Right cardiac atrium (tissue), 5 donors: ENCODE measurements at regions not wholly inside any gene's neighbourhood (a gene's known extent, or its start where the extent isn't known, plus 50 kb on each side); places are given as distances from the start of the nearest gene placed in this dataset.

ENCODE experiments used
- ATAC-seq, 2 donors: fragments of 200-7000 bp; cut with Tn5 transposase; one replicate each; pipeline versions ENCODE4 v1.8.0 to v1.9.1; 2020; ENCODE audit warnings: moderate library complexity in 2 of 2, mild to moderate bottlenecking in 1 of 2
- DNase-seq, 3 donors: peaks; one replicate each; pipeline ENCODE4 v3.0.0-alpha.2; 2020
- H3K27ac ChIP-seq: one replicate; pipeline ENCODE4 v1.5.1; 2013; ENCODE audit warnings: mild to moderate bottlenecking, low read length, control low read depth, moderate library complexity
- H3K27me3 ChIP-seq: one replicate; pipeline ENCODE4 v1.6.1; 2013; ENCODE audit not compliant: control insufficient read depth, insufficient read depth
- H3K4me1 ChIP-seq: one replicate; pipeline ENCODE4 v1.6.1; 2013; ENCODE audit warnings: low read length; ENCODE audit not compliant: control insufficient read depth, insufficient read depth
- H3K4me3 ChIP-seq: one replicate; pipeline ENCODE4 v1.5.1; 2013; ENCODE audit warnings: low read length, control low read depth
- H3K9me3 ChIP-seq: one replicate; pipeline ENCODE4 v1.6.1; 2013; ENCODE audit warnings: low read length; ENCODE audit not compliant: control insufficient read depth
- WGBS: extraction: QIAGEN DNeasy Blood & Tissue Kit; methylation state at CpG from one replicate; pipeline ENCODE4 v1.1.7; 2013; 5-methylcytosine and 5-hydroxymethylcytosine counted together
- intact Hi-C, 4 donors: fragments of 100-400 bp; cut with DNase I; formaldehyde crosslinking; loops; one replicate each; pipeline versions ENCODE4 v1.11.0 to v1.14.0; 2022 to 2023
- donor health status: healthy with polysubstance abuse.
- donor health status: DM: no; HTN: yes; CAD: no.
- donor health status: DM: no; HTN: no; CAD: no.
- donor health status: DM: no; HTN: yes; CAD: no; lungs with severe emphysema.
- donor health status: DM: yes; HTN: yes; CAD: no.

- no peaks in the 10 kb centered on the region for H3K27me3 ChIP-seq
Observed at GRCh38 chr17:79388556-79389295, 222.1 kb downstream of the RBFOX3 start.

GRCh38 chr17:79387783-79388182, 223.1 kb downstream of the RBFOX3 start:
- no peak for ATAC-seq
- Histone ChIP-seq H3K4me1 (no peaks in the 10 kb centered on the region), H3K9me3 (no peaks in the 10 kb centered on the region), H3K4me3 (no peak overlapping the region), H3K27me3 (no peaks in the 10 kb centered on the region), H3K27ac (no peak overlapping the region)
- intact Hi-C loops = no loop called here
- DNase-seq = no peak
- 69% methylated on average over 6 of the region's 6 CpGs for WGBS

More at GRCh38 chr17:79388556-79389295, 222.1 kb downstream of the RBFOX3 start:
- H3K4me3 ChIP-seq = no peak overlapping the region
- 45% methylated on average over 28 of the region's 28 CpGs for WGBS
- H3K4me1 ChIP-seq = no peaks in the 10 kb centered on the region
- intact Hi-C loops = no loop called here
- ATAC-seq = peak; percentile 36 to 62
- DNase-seq = peak; percentile 46 to 74 (median 72)
- no peaks in the 10 kb centered on the region for H3K9me3 ChIP-seq
- no peak overlapping the region for H3K27ac ChIP-seq

- Histone ChIP-seq H3K27me3 (no peaks in the 10 kb centered on the region), H3K27ac (no peak overlapping the region), H3K4me3 (no peak overlapping the region), H3K9me3 (no peaks in the 10 kb centered on the region), H3K4me1 (no peaks in the 10 kb centered on the region)
- WGBS = 91% methylated on average over 5 of the region's 5 CpGs
- ATAC-seq = no peak
- intact Hi-C loops = no loop called here
- DNase-seq = no peak
Observed at GRCh38 chr17:79385962-79386563, 224.8 kb downstream of the RBFOX3 start.

- no peak overlapping the region for H3K4me3 ChIP-seq
- no peak overlapping the region for H3K27ac ChIP-seq
- no peaks in the 10 kb centered on the region for H3K9me3 ChIP-seq
- WGBS = 79% methylated on average over 9 of the region's 9 CpGs
- H3K27me3 ChIP-seq = no peaks in the 10 kb centered on the region
- intact Hi-C loops = no loop called here
- DNase-seq = no peak
- no peaks in the 10 kb centered on the region for H3K4me1 ChIP-seq
- ATAC-seq = no peak
Observed at GRCh38 chr17:79382313-79382712, 228.5 kb downstream of the RBFOX3 start.

- Histone ChIP-seq H3K4me1 (no peaks in the 10 kb centered on the region), H3K9me3 (no peaks in the 10 kb centered on the region), H3K27ac (no peak overlapping the region), H3K4me3 (no peak overlapping the region), H3K27me3 (no peaks in the 10 kb centered on the region)
- DNase-seq (no peak), ATAC-seq (no peak)
- 79% methylated on average over 21 of the region's 21 CpGs for WGBS
- intact Hi-C loops = no loop called here
Observed at GRCh38 chr17:79379700-79380445, 231.0 kb downstream of the RBFOX3 start.

- no peak overlapping the region for H3K4me3 ChIP-seq
- no peaks in the 10 kb centered on the region for H3K27me3 ChIP-seq
- H3K4me1 ChIP-seq = no peaks in the 10 kb centered on the region
- H3K27ac ChIP-seq = no peak overlapping the region
- WGBS = 66% methylated on average over 25 of the region's 25 CpGs
- no peak for DNase-seq
- intact Hi-C loops = no loop called here
- H3K9me3 ChIP-seq = no peaks in the 10 kb centered on the region
- ATAC-seq = no peak
Observed at GRCh38 chr17:79377230-79377786, 233.5 kb downstream of the RBFOX3 start.

- Histone ChIP-seq H3K4me1 (no peaks in the 10 kb centered on the region), H3K27ac (no peak overlapping the region), H3K27me3 (no peaks in the 10 kb centered on the region), H3K9me3 (no peaks in the 10 kb centered on the region), H3K4me3 (no peak overlapping the region)
- 43% methylated on average over 6 of the region's 6 CpGs for WGBS
- intact Hi-C loops = no loop called here
- no peak for ATAC-seq
- no peak for DNase-seq
Observed at GRCh38 chr17:79374807-79375206, 236.0 kb downstream of the RBFOX3 start.

- H3K27ac ChIP-seq = no peak overlapping the region
- ATAC-seq (no peak), DNase-seq (no peak)
- 64% methylated on average over 22 of the region's 22 CpGs for WGBS
- H3K27me3 ChIP-seq = no peaks in the 10 kb centered on the region
- H3K4me3 ChIP-seq = no peak overlapping the region
- no peaks in the 10 kb centered on the region for H3K4me1 ChIP-seq
- H3K9me3 ChIP-seq = no peaks in the 10 kb centered on the region
- intact Hi-C loops = no loop called here
Observed at GRCh38 chr17:79374087-79374689, 236.7 kb downstream of the RBFOX3 start.

GRCh38 chr17:79372470-79373238, 238.2 kb downstream of the RBFOX3 start:
- Histone ChIP-seq H3K9me3 (no peaks in the 10 kb centered on the region), H3K27me3 (no peaks in the 10 kb centered on the region), H3K4me1 (no peaks in the 10 kb centered on the region), H3K27ac (no peak overlapping the region), H3K4me3 (no peak overlapping the region)
- DNase-seq (no peak), ATAC-seq (no peak)
- intact Hi-C loops = no loop called here
- 35% methylated on average over 16 of the region's 16 CpGs for WGBS

GRCh38 chr17:79371984-79372383, 238.9 kb downstream of the RBFOX3 start:
- H3K4me1 ChIP-seq = no peaks in the 10 kb centered on the region
- no peak for ATAC-seq
- H3K27me3 ChIP-seq = no peaks in the 10 kb centered on the region
- H3K9me3 ChIP-seq = no peaks in the 10 kb centered on the region
- DNase-seq = peak in 1 of 3 donors; percentile 9
- intact Hi-C loops = no loop called here
- 50% methylated on average over 15 of the region's 15 CpGs for WGBS
- H3K27ac ChIP-seq = no peak overlapping the region
- no peak overlapping the region for H3K4me3 ChIP-seq
